IPS DF 6.9 (cell line): ENCODE measurements at regions not wholly inside any gene's neighbourhood (a gene's known extent, or its start where the extent isn't known, plus 50 kb on each side); places are given as distances from the start of the nearest gene placed in this dataset.
"Not testable (repeated sequence)": the region's sequence is repeated elsewhere in the genome, so short reads cannot be mapped to it uniquely, and the experiment has no call there.

ENCODE experiments used
- DNase-seq: peaks from one replicate; pipeline ENCODE4 v3.0.0-alpha.2; 2013; ENCODE audit warnings: low read depth, low spot score
- H3K27ac ChIP-seq: one replicate; pipeline ENCODE4 v1.5.1; 2013; ENCODE audit warnings: low read length, control low read depth
- H3K27me3 ChIP-seq: 2 replicates; pipeline ENCODE4 v1.6.1; 2013; ENCODE audit warnings: mild to moderate bottlenecking, low read length; ENCODE audit not compliant: control insufficient read depth, insufficient read depth
- H3K36me3 ChIP-seq: 2 replicates; pipeline ENCODE4 v1.6.1; 2013; ENCODE audit warnings: low read length; ENCODE audit not compliant: control insufficient read depth, insufficient read depth
- H3K4me1 ChIP-seq: 2 replicates; pipeline ENCODE4 v1.6.1; 2013; ENCODE audit warnings: low read length; ENCODE audit not compliant: control insufficient read depth, insufficient read depth
- H3K4me3 ChIP-seq: 2 replicates; pipeline ENCODE4 v1.5.1; 2013; ENCODE audit warnings: mild to moderate bottlenecking, low read length
- H3K9me3 ChIP-seq: 2 replicates; pipeline ENCODE4 v1.6.1; 2013; ENCODE audit warnings: low read length, inconsistent platforms; ENCODE audit not compliant: control insufficient read depth, insufficient read depth
- WGBS: extraction: QIAGEN DNeasy Blood & Tissue Kit; methylation state at CpG from one replicate; pipeline ENCODE4 v1.1.7; 2013; ENCODE audit warnings: mixed read lengths, missing lambda C conversion rate; ENCODE audit not compliant: insufficient read length, insufficient coverage; 5-methylcytosine and 5-hydroxymethylcytosine counted together

- DNase-seq = no peak
Measured at GRCh38 chr17:22374741-22375140, 682.4 kb downstream of the KCNJ18 start.

GRCh38 chr17:22376747-22377146, 684.4 kb downstream of the KCNJ18 start:
- H3K4me3 ChIP-seq, H3K27ac ChIP-seq, DNase-seq, H3K36me3 ChIP-seq, H3K27me3 ChIP-seq, H3K4me1 ChIP-seq, H3K9me3 ChIP-seq: not testable (repeated sequence)
- WGBS = no CpG with 5 or more reads among the region's 41 CpGs

More at GRCh38 chr17:22374741-22375140, 682.4 kb downstream of the KCNJ18 start:
- H3K27me3 ChIP-seq = no peaks in the 10 kb centered on the region
- no CpG with 5 or more reads among the region's 18 CpGs for WGBS
- no peak overlapping the region for H3K4me3 ChIP-seq
- H3K4me1 ChIP-seq = no peaks in the 10 kb centered on the region
- peaks cover 6% of the 10 kb centered on the region for H3K9me3 ChIP-seq
- H3K27ac ChIP-seq = no peak overlapping the region
- no peaks in the 10 kb centered on the region for H3K36me3 ChIP-seq

- not testable (repeated sequence) for H3K4me3 ChIP-seq, H3K4me1 ChIP-seq, H3K9me3 ChIP-seq, H3K36me3 ChIP-seq, H3K27ac ChIP-seq, DNase-seq, H3K27me3 ChIP-seq
- whole genome bisulfite sequencing = no CpG with 5 or more reads among the region's 19 CpGs
Measured at GRCh38 chr17:22378748-22379147, 686.4 kb downstream of the KCNJ18 start.

DNA sequence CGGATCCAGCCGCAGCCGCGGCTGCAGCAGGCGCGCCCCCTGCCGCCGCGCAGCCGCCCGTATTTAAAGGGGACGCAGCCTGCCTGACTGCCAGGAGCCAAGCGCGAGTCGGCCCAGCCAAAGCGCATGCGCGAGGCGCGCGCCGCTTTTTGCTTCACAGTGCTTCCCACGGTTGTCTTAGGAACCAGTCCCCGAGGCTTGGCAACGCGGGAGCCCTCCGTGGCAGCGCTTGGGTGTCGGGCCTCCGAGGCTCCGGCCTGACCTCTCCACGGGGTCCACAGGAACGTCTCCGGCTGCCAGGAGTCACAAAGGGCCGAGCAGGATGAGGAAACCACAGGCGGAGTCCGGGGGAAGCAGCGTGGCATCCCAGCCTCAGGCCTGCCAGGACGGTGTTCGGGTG, 689.3 kb downstream of the KCNJ18 start:
- H3K36me3 ChIP-seq, H3K27ac ChIP-seq, H3K9me3 ChIP-seq, H3K27me3 ChIP-seq, DNase-seq, H3K4me1 ChIP-seq, H3K4me3 ChIP-seq: not testable (repeated sequence)
- no CpG with 5 or more reads among the region's 40 CpGs for WGBS

GRCh38 chr17:22383772-22384460, 691.6 kb downstream of the KCNJ18 start:
- DNase-seq, H3K4me3 ChIP-seq, H3K9me3 ChIP-seq, H3K27ac ChIP-seq, H3K36me3 ChIP-seq, H3K27me3 ChIP-seq, H3K4me1 ChIP-seq: not testable (repeated sequence)
- WGBS = no CpG with 5 or more reads among the region's 60 CpGs

- not testable (repeated sequence) for H3K4me1 ChIP-seq, H3K9me3 ChIP-seq, DNase-seq, H3K27ac ChIP-seq, H3K4me3 ChIP-seq, H3K36me3 ChIP-seq, H3K27me3 ChIP-seq
- WGBS = no CpG with 5 or more reads among the region's 19 CpGs
Measured at GRCh38 chr17:22384461-22384800, 692.1 kb downstream of the KCNJ18 start.

- not testable (repeated sequence) for H3K36me3 ChIP-seq
- no CpG with 5 or more reads among the region's 19 CpGs for WGBS
Measured at GRCh38 chr17:22398446-22398845, 706.1 kb downstream of the KCNJ18 start.

GRCh38 chr17:22399037-22399436, 706.7 kb downstream of the KCNJ18 start:
- H3K36me3 ChIP-seq, H3K27me3 ChIP-seq, H3K4me3 ChIP-seq, H3K27ac ChIP-seq, H3K9me3 ChIP-seq, DNase-seq, H3K4me1 ChIP-seq: not testable (repeated sequence)
- no CpG with 5 or more reads among the region's 40 CpGs for WGBS

More at GRCh38 chr17:22398446-22398845, 706.1 kb downstream of the KCNJ18 start:
- not testable (repeated sequence) for H3K4me1 ChIP-seq, H3K4me3 ChIP-seq, H3K9me3 ChIP-seq, H3K27ac ChIP-seq, DNase-seq, H3K27me3 ChIP-seq

GRCh38 chr17:22405080-22405479, 712.8 kb downstream of the KCNJ18 start:
- no CpG with 5 or more reads among the region's 39 CpGs for WGBS
- not testable (repeated sequence) for H3K27me3 ChIP-seq, H3K36me3 ChIP-seq, H3K4me3 ChIP-seq, H3K9me3 ChIP-seq, H3K4me1 ChIP-seq, DNase-seq, H3K27ac ChIP-seq

DNA sequence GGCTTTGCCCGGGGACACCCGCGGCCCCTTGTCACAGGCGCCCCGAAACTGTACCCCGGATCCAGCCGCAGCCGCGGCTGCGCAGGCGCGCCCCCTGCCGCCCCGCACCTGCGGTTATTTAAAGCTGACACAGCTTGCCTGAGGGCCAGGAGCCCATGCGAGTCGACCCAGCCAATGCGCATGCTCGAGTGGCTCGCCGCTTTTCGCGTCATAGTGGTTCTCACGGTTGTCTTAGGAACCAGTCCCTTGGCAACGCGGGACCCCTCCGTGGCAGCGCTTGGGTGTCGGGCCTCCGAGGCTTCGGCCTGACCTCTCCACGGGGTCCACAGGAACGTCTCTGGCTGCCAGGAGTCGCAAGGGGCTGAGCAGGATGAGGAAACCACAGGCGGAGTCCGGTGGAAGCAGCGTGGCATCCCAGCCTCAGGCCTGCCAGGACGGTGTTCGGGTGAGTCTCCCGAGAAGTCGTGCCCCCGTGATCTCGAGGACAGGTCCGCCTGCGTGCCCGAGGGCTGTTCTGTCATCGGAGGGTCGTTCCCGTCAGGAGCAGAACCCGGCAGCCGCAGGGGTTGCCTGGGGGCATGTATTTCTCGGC, 716.9 kb downstream of the KCNJ18 start:
- no peak overlapping the region for H3K27ac ChIP-seq
- H3K4me1 ChIP-seq = no peaks in the 10 kb centered on the region
- peaks cover 25% of the 10 kb centered on the region for H3K9me3 ChIP-seq
- no CpG with 5 or more reads among the region's 52 CpGs for WGBS
- no peak for DNase-seq
- H3K36me3 ChIP-seq = no peaks in the 10 kb centered on the region
- H3K27me3 ChIP-seq = no peaks in the 10 kb centered on the region
- no peak overlapping the region for H3K4me3 ChIP-seq

DNA sequence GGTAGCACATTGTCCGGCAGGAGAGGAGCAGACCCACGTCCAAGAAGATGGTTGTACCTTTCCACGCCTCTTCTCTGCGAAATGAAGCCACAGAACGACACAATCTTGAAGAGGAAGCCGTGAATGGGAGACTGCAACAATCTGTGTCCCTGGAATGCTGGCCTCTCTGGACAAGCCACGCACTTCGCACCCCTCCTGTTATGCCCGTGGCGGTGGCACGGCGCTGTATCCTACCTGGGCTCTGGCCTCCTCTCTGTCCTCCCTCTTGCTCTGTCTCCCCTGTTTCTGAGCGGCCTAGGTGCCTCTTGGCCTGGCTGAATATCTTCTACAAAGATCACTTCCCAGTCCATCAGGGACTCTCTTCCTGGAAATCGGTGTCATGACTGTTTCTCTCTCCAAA, 717.8 kb downstream of the KCNJ18 start:
- no peak for DNase-seq
- no peak overlapping the region for H3K4me3 ChIP-seq
- H3K27ac ChIP-seq = no peak overlapping the region
- no peaks in the 10 kb centered on the region for H3K4me1 ChIP-seq
- whole genome bisulfite sequencing = no CpG with 5 or more reads among the region's 14 CpGs
- peaks cover 25% of the 10 kb centered on the region for H3K9me3 ChIP-seq
- no peaks in the 10 kb centered on the region for H3K27me3 ChIP-seq
- no peaks in the 10 kb centered on the region for H3K36me3 ChIP-seq
